NCI-H2107 treated with DMSO at 0.1 percent for 48 hours (cell line): ENCODE measurements at regions not wholly inside any gene's neighbourhood (a gene's known extent, or its start where the extent isn't known, plus 50 kb on each side); places are given as distances from the start of the nearest gene placed in this dataset.

Experiments
- DNase-seq: peaks from one replicate; lab custom pipeline; 2025; ENCODE audit not compliant: unreplicated experiment; lab: John Stamatoyannopoulos, UW

GRCh38 chr4:23268072-23268771, 575.5 kb downstream of the GBA3 start:
- no peak for DNase-seq

GRCh38 chr4:23266401-23266800, 573.7 kb downstream of the GBA3 start:
- DNase-seq, result no peak

- no peak for DNase-seq
Measured at GRCh38 chr4:23260511-23260910, 567.8 kb downstream of the GBA3 start.

- DNase-seq, result no peak
Measured at GRCh38 chr4:23245203-23245832, 552.6 kb downstream of the GBA3 start.

- no peak for DNase-seq
Measured at GRCh38 chr4:23242962-23243361, 550.2 kb downstream of the GBA3 start.

- DNase-seq, result no peak
Measured at GRCh38 chr4:23241408-23241807, 548.7 kb downstream of the GBA3 start.

- no peak for DNase-seq
Measured at GRCh38 chr4:23238848-23239247, 546.1 kb downstream of the GBA3 start.

- DNase-seq, result no peak
Measured at GRCh38 chr4:23237771-23238170, 545.0 kb downstream of the GBA3 start.

- no peak for DNase-seq
Measured at GRCh38 chr4:23235628-23236390, 543.1 kb downstream of the GBA3 start.

- DNase-seq, result no peak
Measured at GRCh38 chr4:23234716-23235115, 542.0 kb downstream of the GBA3 start.

- no peak for DNase-seq
Measured at GRCh38 chr4:23234018-23234417, 541.3 kb downstream of the GBA3 start.

- DNase-seq, result no peak
Measured at GRCh38 chr4:23233596-23233995, 540.9 kb downstream of the GBA3 start.

- DNase-seq, result no peak
Measured at GRCh38 chr4:23232987-23233386, 540.2 kb downstream of the GBA3 start.

- DNase-seq, result no peak
Measured at GRCh38 chr4:23225564-23225963, 532.8 kb downstream of the GBA3 start.

GRCh38 chr4:23224684-23225420, 532.1 kb downstream of the GBA3 start:
- no peak for DNase-seq

GRCh38 chr4:23220911-23221310, 528.2 kb downstream of the GBA3 start:
- DNase-seq, result no peak

- DNase-seq, result no peak
Measured at GRCh38 chr4:23219779-23220408, 527.2 kb downstream of the GBA3 start.

- no peak for DNase-seq
Measured at GRCh38 chr4:23213198-23213597, 520.5 kb downstream of the GBA3 start.

- no peak for DNase-seq
Measured at GRCh38 chr4:23212558-23212957, 519.8 kb downstream of the GBA3 start.

- DNase-seq, result no peak
Measured at GRCh38 chr4:23207059-23207458, 514.3 kb downstream of the GBA3 start.

- no peak for DNase-seq
Measured at GRCh38 chr4:23202712-23203247, 510.0 kb downstream of the GBA3 start.
